Liver (tissue), 7 donors: ENCODE measurements at regions not wholly inside any gene's neighbourhood (a gene's known extent, or its start where the extent isn't known, plus 50 kb on each side); places are given as distances from the start of the nearest gene placed in this dataset.

Experiments used
- DNase-seq: peaks from one replicate; pipeline ENCODE4 v3.0.0-alpha.2; 2017; ENCODE audit warnings: low spot score
- H3K27ac ChIP-seq, 2 donors: one replicate each; pipeline ENCODE4 v1.7.0; 2013; ENCODE audit warnings: inconsistent platforms in 2 of 2, low read length in 2 of 2, control low read depth in 1 of 2, low read depth in 1 of 2, mild to moderate bottlenecking in 1 of 2
- H3K27me3 ChIP-seq, 4 donors: one replicate each; pipeline versions ENCODE4 v1.6.1 to v1.7.0; 2013; ENCODE audit warnings: low read length in 3 of 4, inconsistent platforms in 1 of 4, mild to moderate bottlenecking in 1 of 4, moderate library complexity in 1 of 4; ENCODE audit not compliant: control insufficient read depth in 4 of 4, insufficient read depth in 4 of 4
- H3K36me3 ChIP-seq, 4 donors: one replicate each; pipeline versions ENCODE4 v1.6.1 to v1.7.0; 2013; ENCODE audit warnings: low read length in 3 of 4, mild to moderate bottlenecking in 3 of 4, low read depth in 1 of 4, moderate library complexity in 1 of 4; ENCODE audit not compliant: control insufficient read depth in 4 of 4, insufficient read depth in 3 of 4
- H3K4me1 ChIP-seq, 4 donors: one replicate each; pipeline versions ENCODE4 v1.6.1 to v1.7.0; 2013; ENCODE audit warnings: low read length in 3 of 4, mild to moderate bottlenecking in 3 of 4, moderate library complexity in 1 of 4; ENCODE audit not compliant: control insufficient read depth in 4 of 4, insufficient read depth in 4 of 4
- H3K4me3 ChIP-seq, 3 donors: one replicate each; pipeline versions ENCODE4 v1.6.1 to v1.7.0; 2013; ENCODE audit warnings: low read length in 3 of 3, control low read depth in 1 of 3, low read depth in 1 of 3, mild to moderate bottlenecking in 1 of 3
- H3K9ac ChIP-seq, 2 donors: one replicate each; pipeline ENCODE4 v1.7.0; 2013; ENCODE audit warnings: low read length in 2 of 2, mild to moderate bottlenecking in 2 of 2, moderate library complexity in 2 of 2, control low read depth in 1 of 2, low read depth in 1 of 2
- H3K9me3 ChIP-seq, 4 donors: one replicate each; pipeline versions ENCODE4 v1.6.1 to v1.7.0; 2013; ENCODE audit warnings: low read length in 3 of 4; ENCODE audit not compliant: control insufficient read depth in 4 of 4
- ATF3 ChIP-seq: IDR thresholded peaks from 2 replicates; pipeline ENCODE4 v1.6.1; 2016; ENCODE audit warnings: antibody characterized with exemption
- EGR1 ChIP-seq, 2 donors: IDR thresholded peaks; 2 replicates each; pipeline ENCODE4 v1.6.1; 2016 to 2018; ENCODE audit warnings: antibody characterized with exemption in 2 of 2, low read depth in 2 of 2
- FOXA1 ChIP-seq: IDR thresholded peaks from 2 replicates; pipeline ENCODE4 v1.6.1; 2016; ENCODE audit warnings: antibody characterized with exemption
- GABPA ChIP-seq, 2 donors: IDR thresholded peaks in 1 of 2; conservative IDR thresholded peaks in 1 of 2; 2 replicates each; pipeline ENCODE4 v1.6.1; 2016; ENCODE audit warnings: antibody characterized with exemption in 2 of 2, mild to moderate bottlenecking in 1 of 2, moderate library complexity in 1 of 2
- JUND ChIP-seq, 2 donors: IDR thresholded peaks; 2 replicates each; pipeline ENCODE4 v1.6.1; 2016; ENCODE audit warnings: antibody characterized with exemption in 2 of 2
- MAX ChIP-seq: IDR thresholded peaks from 2 replicates; pipeline ENCODE4 v1.6.1; 2016; ENCODE audit warnings: antibody characterized with exemption
- NR2F2 ChIP-seq: IDR thresholded peaks from 2 replicates; pipeline ENCODE4 v1.6.1; 2016; ENCODE audit warnings: antibody characterized with exemption
- RAD21 ChIP-seq, 2 donors: IDR thresholded peaks; 2 replicates each; pipeline ENCODE4 v1.6.1; 2016; ENCODE audit warnings: antibody characterized with exemption in 2 of 2, mild to moderate bottlenecking in 2 of 2
- SP1 ChIP-seq: IDR thresholded peaks from 2 replicates; pipeline ENCODE4 v1.6.1; 2018; ENCODE audit warnings: antibody characterized with exemption, mild to moderate bottlenecking
- TAF1 ChIP-seq: conservative IDR thresholded peaks from 2 replicates; pipeline ENCODE4 v1.6.1; 2016; ENCODE audit warnings: antibody characterized with exemption, mild to moderate bottlenecking
- YY1 ChIP-seq: IDR thresholded peaks from 2 replicates; pipeline ENCODE4 v1.6.1; 2016; ENCODE audit warnings: antibody characterized with exemption, mild to moderate bottlenecking
- WGBS: extraction: QIAGEN DNeasy Blood & Tissue Kit; methylation state at CpG from one replicate; pipeline ENCODE4 v1.1.7; 2013; 5-methylcytosine and 5-hydroxymethylcytosine counted together
- donor health status: healthy.
- donor health status: healthy.
- donor health status: healthy.
- donor health status: healthy.

- H3K4me1 ChIP-seq, result no peaks in the 10 kb centered on the region
- TF ChIP-seq MAX (no peak), GABPA (IDR thresholded peaks at IDR 0.05 in 1 of 2, conservative IDR thresholded peaks at IDR 0.05 in 1 of 2) (no peak), FOXA1 (no peak), TAF1 (no peak), EGR1 (IDR thresholded peaks at IDR 0.05; ENCODE audit: low read depth in 2 of 2) (no peak)
- no peak for DNase-seq
- peaks cover 2 to 11% (median 4%) of the 10 kb centered on the region in 4 donors for H3K9me3 ChIP-seq
- H3K27me3 ChIP-seq, result no peaks in the 10 kb centered on the region
- no peaks in the 10 kb centered on the region for H3K36me3 ChIP-seq
- H3K9ac ChIP-seq, result no peak overlapping the region
- no peak overlapping the region for H3K27ac ChIP-seq
- no peak overlapping the region for H3K4me3 ChIP-seq
Measured at GRCh38 chr19:34603003-34603402, 74.0 kb downstream of the SCGB2B2 start.

GRCh38 chr19:34601071-34601470, 75.9 kb downstream of the SCGB2B2 start:
- WGBS, result 91% methylated on average over 1 of the region's 1 CpG
- Histone ChIP-seq H3K4me1 (no peaks in the 10 kb centered on the region), H3K27me3 (no peaks in the 10 kb centered on the region), H3K27ac (no peak overlapping the region), H3K4me3 (no peak overlapping the region), H3K36me3 (no peaks in the 10 kb centered on the region), H3K9ac (no peak overlapping the region), H3K9me3 (peaks cover 0 to 2% (median 0%) of the 10 kb centered on the region in 4 donors)
- DNase-seq, result no peak
- no peak for TF ChIP-seq YY1
- TF ChIP-seq MAX, result no peak
- TF ChIP-seq EGR1 (IDR thresholded peaks at IDR 0.05; ENCODE audit: low read depth in 2 of 2), result no peak
- no peak for TF ChIP-seq SP1
- no peak for TF ChIP-seq NR2F2
- TF ChIP-seq GABPA (IDR thresholded peaks at IDR 0.05 in 1 of 2, conservative IDR thresholded peaks at IDR 0.05 in 1 of 2), result no peak
- TF ChIP-seq RAD21 (IDR thresholded peaks at IDR 0.05), result no peak

- H3K4me1 ChIP-seq, result peaks cover 0 to 2% (median under 1%) of the 10 kb centered on the region in 4 donors
- WGBS, result 78% methylated on average over 4 of the region's 4 CpGs
- no peak for TF ChIP-seq RAD21 (IDR thresholded peaks at IDR 0.05)
- no peak for TF ChIP-seq GABPA (IDR thresholded peaks at IDR 0.05 in 1 of 2, conservative IDR thresholded peaks at IDR 0.05 in 1 of 2)
- TF ChIP-seq JUND (IDR thresholded peaks at IDR 0.05), result no peak
- no peak for TF ChIP-seq TAF1
- no peak for TF ChIP-seq ATF3
- TF ChIP-seq YY1, result no peak
- no peak overlapping the region for H3K4me3 ChIP-seq
- H3K9ac ChIP-seq, result no peak overlapping the region
- no peaks in the 10 kb centered on the region for H3K27me3 ChIP-seq
- H3K9me3 ChIP-seq, result peaks cover 0 to 2% (median 0%) of the 10 kb centered on the region in 4 donors
- no peak overlapping the region for H3K27ac ChIP-seq
- no peaks in the 10 kb centered on the region for H3K36me3 ChIP-seq
- DNase-seq, result no peak
Measured at GRCh38 chr19:34600366-34600765, 76.6 kb downstream of the SCGB2B2 start.

- no peak overlapping the region for H3K9ac ChIP-seq
- peaks cover 0 to 10% (median 6%) of the 10 kb centered on the region in 4 donors for H3K4me1 ChIP-seq
- H3K9me3 ChIP-seq, result no peaks in the 10 kb centered on the region
- DNase-seq, result no peak
- H3K36me3 ChIP-seq, result no peaks in the 10 kb centered on the region
- no peak overlapping the region for H3K4me3 ChIP-seq
- no peaks in the 10 kb centered on the region for H3K27me3 ChIP-seq
- no peak overlapping the region for H3K27ac ChIP-seq
- TF ChIP-seq NR2F2, result no peak
- TF ChIP-seq TAF1, result no peak
- no peak for TF ChIP-seq JUND (IDR thresholded peaks at IDR 0.05)
- WGBS, result 88% methylated on average over 9 of the region's 9 CpGs
Measured at GRCh38 chr19:34598217-34599155, 78.5 kb downstream of the SCGB2B2 start.
